ENCODE measurements at regions not wholly inside any gene's neighbourhood (a gene's known extent, or its start where the extent isn't known, plus 50 kb on each side); places are given as distances from the start of the nearest gene placed in this dataset.

- no peak for TF ChIP-seq CTCF (IDR thresholded peaks at IDR 0.05; ENCODE audit: borderline replicate concordance, control extremely low read depth, extremely low read depth, insufficient read depth, missing control alignments)
- in situ Hi-C loops (cut with MboI; ENCODE audit: low sequenced_read_pairs, unreplicated experiment) = no loop called here
- no peak for DNase-seq (ENCODE audit: low spot score)
Observed at GRCh38 chr22:44590291-44590690, 92.3 kb upstream of the RTL6 start.

DNA sequence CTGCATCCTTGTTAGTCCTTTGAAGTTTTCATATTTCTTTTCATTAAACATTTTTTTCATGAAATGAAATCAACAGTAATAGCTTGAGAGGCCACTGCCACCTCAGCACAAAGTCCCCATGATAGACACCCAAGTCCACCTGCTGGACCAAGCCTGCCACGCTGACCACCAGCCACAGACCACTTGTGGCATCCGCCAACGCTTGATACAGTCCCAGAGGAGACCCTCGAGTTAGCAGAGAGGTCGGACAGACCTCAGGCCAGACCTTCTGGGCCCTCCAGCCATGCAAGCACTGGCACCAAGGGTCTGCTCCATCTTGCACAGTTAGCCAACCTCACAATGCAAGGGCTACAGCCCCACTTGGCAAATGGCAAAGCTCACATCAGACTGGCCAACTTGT, 91.8 kb upstream of the RTL6 start:
- in situ Hi-C loops (cut with MboI; ENCODE audit: low sequenced_read_pairs, unreplicated experiment) = no loop called here
- no peak for TF ChIP-seq CTCF (IDR thresholded peaks at IDR 0.05; ENCODE audit: borderline replicate concordance, control extremely low read depth, extremely low read depth, insufficient read depth, missing control alignments)

GRCh38 chr22:44588348-44588747, 90.3 kb upstream of the RTL6 start:
- no peak for TF ChIP-seq CTCF (IDR thresholded peaks at IDR 0.05; ENCODE audit: borderline replicate concordance, control extremely low read depth, extremely low read depth, insufficient read depth, missing control alignments)
- in situ Hi-C loops (cut with MboI; ENCODE audit: low sequenced_read_pairs, unreplicated experiment) = no loop called here
- DNase-seq (ENCODE audit: low spot score) = no peak

More for the DNA sequence above, 91.8 kb upstream of the RTL6 start:
- DNase-seq (ENCODE audit: low spot score) = no peak

DNA sequence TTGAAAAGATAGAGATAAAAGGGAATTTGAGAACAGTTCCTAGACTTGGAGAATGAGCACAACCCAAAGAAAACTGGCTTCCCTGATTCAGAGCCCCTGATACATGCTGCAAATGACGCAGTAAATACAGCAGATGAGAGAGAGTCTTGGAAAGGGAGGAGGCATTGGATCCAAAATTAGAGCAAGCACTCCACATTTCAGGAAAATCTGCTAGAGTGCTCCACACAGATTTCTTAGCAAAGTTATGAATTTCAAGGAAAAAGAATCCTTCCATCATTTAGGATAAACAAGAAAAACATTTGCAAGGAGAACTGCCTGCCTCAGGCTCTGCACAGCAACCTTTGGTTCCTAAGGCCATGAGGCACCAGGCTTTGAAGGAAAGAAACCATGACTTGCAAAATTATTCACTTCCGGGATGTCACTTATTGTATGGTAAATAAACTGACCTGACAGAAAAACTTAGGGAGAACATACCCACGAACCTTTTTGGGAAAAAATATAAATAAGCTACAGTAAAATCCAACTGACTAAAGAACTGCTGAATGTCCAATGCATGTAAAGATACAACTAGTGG, 89.8 kb upstream of the RTL6 start:
- no peak for DNase-seq (ENCODE audit: low spot score)
- in situ Hi-C loops (cut with MboI; ENCODE audit: low sequenced_read_pairs, unreplicated experiment) = no loop called here
- TF ChIP-seq CTCF (IDR thresholded peaks at IDR 0.05; ENCODE audit: borderline replicate concordance, control extremely low read depth, extremely low read depth, insufficient read depth, missing control alignments) = no peak

- in situ Hi-C loops (cut with MboI; ENCODE audit: low sequenced_read_pairs, unreplicated experiment) = no loop called here
- TF ChIP-seq CTCF (IDR thresholded peaks at IDR 0.05; ENCODE audit: borderline replicate concordance, control extremely low read depth, extremely low read depth, insufficient read depth, missing control alignments) = no peak
- DNase-seq (ENCODE audit: low spot score) = no peak
Observed at GRCh38 chr22:44586999-44587736, 89.1 kb upstream of the RTL6 start.

- in situ Hi-C loops (cut with MboI; ENCODE audit: low sequenced_read_pairs, unreplicated experiment) = no loop called here
- no peak for DNase-seq (ENCODE audit: low spot score)
- TF ChIP-seq CTCF (IDR thresholded peaks at IDR 0.05; ENCODE audit: borderline replicate concordance, control extremely low read depth, extremely low read depth, insufficient read depth, missing control alignments) = no peak
Observed at GRCh38 chr22:44586351-44586990, 88.4 kb upstream of the RTL6 start.
